Thymus (tissue), 11 donors: ENCODE measurements at regions not wholly inside any gene's neighbourhood (a gene's known extent, or its start where the extent isn't known, plus 50 kb on each side); places are given as distances from the start of the nearest gene placed in this dataset.

ENCODE experiments used
- DNase-seq, 9 donors: peaks; one replicate each; pipeline ENCODE4 v3.0.0-alpha.2; 2013; ENCODE audit warnings: low spot score in 9 of 9, low read depth in 6 of 9, missing footprints in 1 of 9
- H3K27ac ChIP-seq, 2 donors: one replicate each; pipeline ENCODE4 v1.5.1; 2013; ENCODE audit warnings: control low read depth in 1 of 2, low read depth in 1 of 2, low read length in 1 of 2, mild to moderate bottlenecking in 1 of 2, moderate library complexity in 1 of 2
- H3K27me3 ChIP-seq, 2 donors: one replicate each; pipeline ENCODE4 v1.5.1; 2013; ENCODE audit warnings: low read length in 1 of 2; ENCODE audit not compliant: control insufficient read depth in 2 of 2, insufficient read depth in 1 of 2
- H3K36me3 ChIP-seq, 2 donors: one replicate each; pipeline ENCODE4 v1.5.1; 2013; ENCODE audit warnings: low read length in 1 of 2, mild to moderate bottlenecking in 1 of 2, moderate library complexity in 1 of 2; ENCODE audit not compliant: control insufficient read depth in 2 of 2, insufficient read depth in 2 of 2
- H3K4me1 ChIP-seq, 2 donors: one replicate each; pipeline ENCODE4 v1.5.1; 2013; ENCODE audit warnings: low read length in 2 of 2; ENCODE audit not compliant: control insufficient read depth in 2 of 2, insufficient read depth in 2 of 2
- H3K4me3 ChIP-seq, 2 donors: one replicate each; pipeline ENCODE4 v1.5.1; 2013; ENCODE audit warnings: low read length in 2 of 2, control low read depth in 1 of 2, mild to moderate bottlenecking in 1 of 2
- H3K9me3 ChIP-seq, 2 donors: one replicate each; pipeline ENCODE4 v1.5.1; 2013; ENCODE audit warnings: low read length in 1 of 2, mild to moderate bottlenecking in 1 of 2; ENCODE audit not compliant: control insufficient read depth in 2 of 2, insufficient read depth in 1 of 2
- WGBS: extraction: QIAGEN DNeasy Blood & Tissue Kit; methylation state at CpG from one replicate; pipeline ENCODE4 v1.1.7; 2013; 5-methylcytosine and 5-hydroxymethylcytosine counted together
- donor health status: healthy.

DNA sequence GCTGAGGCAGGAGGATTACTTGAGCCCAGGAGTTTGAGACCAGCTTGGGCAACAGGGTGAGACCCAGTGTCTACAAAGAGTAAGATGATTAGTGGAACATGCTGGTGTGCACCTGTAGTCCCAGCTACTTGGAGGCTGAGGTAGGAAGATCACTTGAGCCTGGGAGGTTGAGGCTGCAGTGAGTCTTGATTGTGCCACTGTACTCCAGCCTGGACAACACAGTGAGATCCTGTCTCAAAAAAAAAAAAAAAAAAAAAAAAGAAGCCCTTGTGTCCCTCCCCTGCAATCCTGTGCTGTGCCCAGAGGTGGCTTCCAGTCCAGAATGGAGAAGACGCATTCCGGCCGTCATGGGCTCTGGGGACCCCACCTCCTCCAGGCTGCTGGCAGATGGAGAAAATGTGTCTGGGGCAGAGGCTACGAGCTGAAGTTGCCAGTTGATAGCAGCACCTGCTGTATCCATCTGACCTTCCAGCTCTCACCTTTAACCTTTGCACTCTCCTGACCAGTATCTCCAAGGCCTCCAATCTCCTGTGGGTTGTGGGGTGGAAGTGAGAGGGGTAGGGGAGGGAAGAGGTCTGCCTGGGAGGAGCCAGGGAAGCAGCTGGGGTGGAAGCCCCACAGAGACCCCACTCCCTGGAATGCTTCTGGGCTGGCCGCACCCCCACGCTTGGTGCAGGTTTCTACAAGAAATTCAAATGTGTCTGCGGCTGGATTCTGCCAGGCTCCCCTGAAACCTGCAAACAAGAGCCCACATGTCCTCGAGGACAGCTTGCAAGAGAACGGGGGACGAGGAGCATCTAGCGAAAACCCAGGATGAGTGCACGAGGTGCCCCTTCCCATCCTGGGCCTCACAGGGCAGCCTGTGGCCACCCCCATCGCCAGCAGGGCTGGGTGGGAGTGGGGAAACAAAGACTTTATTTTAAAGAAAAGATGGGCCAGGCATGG lies 148.3 kb upstream of the IER5L start:
- Histone ChIP-seq H3K27ac (peak overlapping the region in 1 of 2 donors; percentile 11), H3K9me3 (peaks cover 0 to 14% of the 10 kb centered on the region in 2 donors), H3K36me3 (no peaks in the 10 kb centered on the region), H3K27me3 (no peaks in the 10 kb centered on the region), H3K4me1 (peaks cover 21 to 51% of the 10 kb centered on the region in 2 donors), H3K4me3 (no peak overlapping the region)
- 96% methylated on average over 13 of the region's 13 CpGs for WGBS
- no peak for DNase-seq

DNA sequence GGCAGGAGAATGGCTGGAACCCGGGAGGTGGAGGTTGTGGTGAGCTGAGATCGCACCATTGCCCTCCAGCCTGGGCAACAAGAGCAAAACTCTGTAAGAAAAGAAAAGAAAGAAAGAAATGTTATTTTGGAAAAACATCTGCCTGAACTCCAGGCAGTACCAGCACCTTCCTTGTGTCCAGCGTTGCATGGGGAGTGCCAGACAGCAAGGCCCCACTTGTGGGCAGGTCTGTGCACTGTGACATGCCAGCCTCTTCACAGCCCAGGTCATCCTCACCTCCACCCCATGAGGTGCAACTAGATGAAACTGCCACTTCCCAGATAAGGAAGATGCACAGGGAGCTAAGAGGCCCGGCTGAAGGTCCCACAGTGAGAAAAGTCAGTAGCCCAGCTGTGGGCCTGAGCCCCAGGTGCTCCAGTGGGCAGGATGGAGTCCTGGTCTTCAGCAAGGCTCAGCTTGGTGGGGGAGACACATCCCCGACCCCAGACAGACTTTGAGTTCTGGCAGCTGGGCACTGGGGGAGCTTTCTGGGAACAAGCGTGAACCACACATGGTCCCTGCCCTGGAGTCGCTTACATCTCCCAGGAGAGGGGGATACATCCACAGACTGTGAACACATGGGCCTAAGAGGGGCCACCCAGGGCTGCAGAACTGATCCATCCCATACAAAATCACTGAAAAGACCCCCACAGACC lies 146.9 kb upstream of the IER5L start:
- Histone ChIP-seq H3K4me1 (peaks cover 33 to 64% of the 10 kb centered on the region in 2 donors), H3K27me3 (no peaks in the 10 kb centered on the region), H3K27ac (peak overlapping the region in 1 of 2 donors; percentile 36), H3K4me3 (no peak overlapping the region), H3K9me3 (peaks cover 0 to 3% of the 10 kb centered on the region in 2 donors), H3K36me3 (no peaks in the 10 kb centered on the region)
- WGBS, result 95% methylated on average over 7 of the region's 7 CpGs
- DNase-seq, result no peak

DNA sequence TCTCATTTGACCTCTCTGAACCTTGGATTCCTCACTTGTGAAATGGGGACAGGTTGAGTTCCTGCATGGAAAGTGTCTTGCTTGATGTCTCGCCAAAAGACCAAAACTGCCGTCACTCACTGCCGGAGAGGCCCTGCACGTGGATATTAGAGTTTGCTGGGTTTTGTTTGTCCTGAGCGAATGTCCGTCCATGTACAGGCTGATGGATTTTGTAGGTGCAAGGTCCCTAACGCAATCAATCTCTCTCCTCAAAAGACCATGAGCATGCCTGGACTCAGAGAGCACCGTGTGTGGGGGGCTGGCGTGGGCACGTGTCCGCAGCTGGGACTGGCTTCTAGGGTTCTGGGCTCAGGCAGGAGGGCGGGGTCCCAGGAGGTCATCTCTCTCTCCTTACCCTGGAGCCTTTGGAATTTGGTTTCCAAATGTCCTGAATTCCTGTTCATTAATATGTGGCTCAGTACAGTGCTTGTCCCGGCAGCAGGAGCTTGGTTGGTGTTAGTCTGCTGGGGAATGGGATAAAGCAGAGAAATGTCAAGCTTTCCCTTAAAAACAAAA lies 146.0 kb upstream of the IER5L start:
- H3K4me1 ChIP-seq, result peaks cover 35 to 71% of the 10 kb centered on the region in 2 donors
- H3K9me3 ChIP-seq, result peaks cover 0 to 2% of the 10 kb centered on the region in 2 donors
- peak overlapping the region in 1 of 2 donors; percentile 1 for H3K27ac ChIP-seq
- H3K4me3 ChIP-seq, result no peak overlapping the region
- no peaks in the 10 kb centered on the region for H3K36me3 ChIP-seq
- WGBS, result 92% methylated on average over 13 of the region's 13 CpGs
- DNase-seq, result no peak
- peaks cover 0 to 2% of the 10 kb centered on the region in 2 donors for H3K27me3 ChIP-seq

DNA sequence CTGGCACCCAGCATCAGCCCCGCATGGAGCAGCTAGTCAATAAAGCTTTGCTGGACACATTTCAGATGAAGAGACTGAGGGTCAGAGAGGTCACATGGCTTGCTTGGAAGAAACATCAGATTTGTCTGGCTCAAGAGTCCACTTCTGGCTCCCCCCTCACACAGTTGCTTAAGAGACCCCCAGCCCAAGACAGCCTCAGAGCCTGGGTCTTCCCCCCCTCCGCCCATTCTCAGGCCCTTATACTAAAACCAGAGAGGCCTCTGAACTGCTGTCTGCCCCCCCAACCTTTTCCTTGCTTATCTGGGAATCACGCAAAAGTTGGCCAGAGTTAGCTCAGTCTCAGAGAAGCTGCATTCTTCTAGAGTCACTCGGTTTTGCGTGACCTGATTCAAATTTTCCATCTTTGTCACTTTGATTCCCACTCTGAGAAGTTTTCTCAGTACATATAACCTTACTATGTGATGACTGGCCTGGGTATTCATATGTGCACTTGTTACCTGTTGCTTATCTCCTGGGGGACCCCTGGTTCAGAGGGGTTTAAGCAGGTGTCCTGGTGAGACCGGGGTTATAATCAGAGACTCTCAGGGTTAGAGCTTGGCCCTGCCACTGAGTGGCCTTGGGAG lies 145.4 kb upstream of the IER5L start:
- Histone ChIP-seq H3K27ac (no peak overlapping the region), H3K4me1 (peaks cover 30 to 71% of the 10 kb centered on the region in 2 donors)
- no peak for DNase-seq

DNA sequence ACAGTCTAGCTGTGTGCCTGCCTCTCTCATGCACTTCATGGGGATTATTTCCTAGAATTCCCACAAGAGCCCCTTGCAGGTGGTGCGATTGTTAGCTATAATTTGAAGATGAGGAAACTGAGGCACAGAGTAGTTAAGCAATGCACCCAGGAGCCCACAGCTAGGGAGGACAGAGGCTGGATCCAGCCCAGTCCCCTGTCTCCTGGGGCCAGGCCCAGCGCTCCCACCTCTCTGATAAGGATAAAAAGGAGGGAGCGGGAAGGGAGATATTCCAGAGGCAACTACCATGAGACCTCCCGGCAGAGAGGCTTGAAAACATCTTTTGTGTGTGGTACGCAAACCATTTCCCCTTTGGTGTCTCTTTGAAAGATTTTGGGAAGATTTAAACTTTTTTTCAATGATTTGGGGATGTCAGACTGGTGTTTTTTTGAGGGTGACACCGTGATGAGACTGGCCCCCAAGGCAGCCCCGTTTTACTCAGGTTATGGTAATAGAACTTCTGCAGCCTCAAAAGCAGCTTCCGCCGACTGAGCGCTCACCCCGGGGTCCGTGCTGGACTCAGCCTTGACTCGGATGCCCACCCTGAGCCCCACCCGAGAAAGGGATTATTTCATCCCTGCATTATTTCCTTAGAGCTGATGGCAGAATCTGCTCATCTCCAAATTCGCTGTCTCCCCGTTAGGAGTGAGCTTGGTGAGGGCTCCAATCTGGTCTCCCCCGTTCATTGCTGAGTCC lies 144.7 kb upstream of the IER5L start:
- H3K4me3 ChIP-seq, result no peak overlapping the region
- no peaks in the 10 kb centered on the region for H3K9me3 ChIP-seq
- no peaks in the 10 kb centered on the region for H3K36me3 ChIP-seq
- H3K4me1 ChIP-seq, result peaks cover 25 to 71% of the 10 kb centered on the region in 2 donors
- WGBS, result 97% methylated on average over 17 of the region's 17 CpGs
- H3K27me3 ChIP-seq, result peaks cover 0 to 2% of the 10 kb centered on the region in 2 donors
- DNase-seq, result no peak
- H3K27ac ChIP-seq, result no peak overlapping the region

More for the DNA sequence above, 145.4 kb upstream of the IER5L start:
- no peaks in the 10 kb centered on the region for H3K36me3 ChIP-seq
- peaks cover 0 to 2% of the 10 kb centered on the region in 2 donors for H3K27me3 ChIP-seq
- H3K9me3 ChIP-seq, result no peaks in the 10 kb centered on the region
- H3K4me3 ChIP-seq, result no peak overlapping the region
- 88% methylated on average over 6 of the region's 6 CpGs for WGBS

DNA sequence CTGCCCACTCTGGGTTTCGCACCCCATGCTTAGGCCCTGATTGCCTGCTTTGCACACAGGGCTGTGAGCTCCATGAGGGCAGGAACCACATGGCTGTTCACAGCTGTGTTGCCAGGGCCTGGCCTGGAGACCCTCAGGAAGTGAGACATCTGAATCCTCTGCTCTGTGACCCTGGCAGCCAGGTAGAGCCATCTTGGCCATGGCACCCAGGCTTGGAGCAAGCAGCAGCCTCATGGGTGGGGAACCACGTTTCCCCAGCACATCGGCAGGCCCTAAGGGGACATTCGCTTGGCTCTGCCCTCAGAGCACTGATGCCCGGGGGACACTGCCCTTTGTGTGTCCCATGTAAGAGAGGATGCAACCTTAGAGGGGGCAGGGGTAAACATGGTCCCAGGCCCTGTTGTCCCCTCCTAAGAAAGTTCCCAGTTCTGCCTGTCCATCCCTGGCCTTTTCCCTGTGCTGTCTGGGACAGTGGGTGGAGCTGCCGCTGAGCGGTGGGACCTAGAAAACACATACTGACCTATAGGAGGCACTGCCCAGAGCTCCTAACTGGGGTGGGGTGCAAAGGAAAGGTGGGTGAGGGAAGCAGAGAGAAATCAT lies 144.1 kb upstream of the IER5L start:
- no peaks in the 10 kb centered on the region for H3K36me3 ChIP-seq
- no peak overlapping the region for H3K27ac ChIP-seq
- no peak overlapping the region for H3K4me3 ChIP-seq
- WGBS, result 98% methylated on average over 7 of the region's 7 CpGs
- H3K4me1 ChIP-seq, result peaks cover 24 to 66% of the 10 kb centered on the region in 2 donors
- peaks cover 0 to 3% of the 10 kb centered on the region in 2 donors for H3K9me3 ChIP-seq
- no peak for DNase-seq
- H3K27me3 ChIP-seq, result peaks cover 0 to 2% of the 10 kb centered on the region in 2 donors

DNA sequence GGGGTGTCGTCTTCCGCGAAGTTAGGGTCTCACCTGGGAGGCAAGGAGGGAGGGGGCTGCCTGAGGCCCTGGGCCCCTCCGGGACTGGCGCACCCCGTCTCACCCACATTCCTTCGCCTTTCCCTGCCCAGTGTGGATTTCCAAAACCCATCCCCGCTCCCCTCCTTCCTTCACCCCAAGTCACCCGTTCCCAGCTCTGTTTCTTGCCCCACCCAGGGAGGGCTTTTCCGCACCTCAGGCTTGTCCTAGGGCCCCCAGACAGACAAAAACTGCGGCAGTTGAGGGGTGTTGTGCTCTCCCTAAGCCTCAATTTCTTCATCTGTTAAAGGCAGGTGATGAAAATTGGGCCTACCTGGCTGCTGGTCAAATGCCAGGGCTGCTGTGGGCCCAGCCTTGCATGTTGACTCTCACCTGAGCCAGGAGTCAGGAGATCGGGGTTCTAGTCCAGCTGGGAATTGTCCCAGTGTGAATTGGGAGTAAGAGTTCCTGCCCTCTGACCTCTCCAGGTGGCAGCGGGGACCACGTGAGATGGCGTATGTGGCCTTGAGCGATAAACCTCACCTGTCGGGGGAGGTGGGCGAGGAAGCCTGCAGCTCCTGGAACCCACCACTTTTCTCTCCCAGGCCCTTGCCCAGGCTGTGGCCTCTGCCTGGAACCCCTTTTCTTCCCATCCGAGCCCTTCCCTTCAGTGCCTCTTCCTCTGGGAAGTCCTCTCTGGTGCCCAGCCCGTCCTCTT lies 143.4 kb upstream of the IER5L start:
- WGBS, result 87% methylated on average over 20 of the region's 20 CpGs
- H3K9me3 ChIP-seq, result peaks cover 0 to 3% of the 10 kb centered on the region in 2 donors
- peak overlapping the region; percentile 40 to 47 for H3K4me3 ChIP-seq
- H3K4me1 ChIP-seq, result peaks cover 24 to 61% of the 10 kb centered on the region in 2 donors
- peaks cover 0 to 2% of the 10 kb centered on the region in 2 donors for H3K27me3 ChIP-seq
- H3K36me3 ChIP-seq, result no peaks in the 10 kb centered on the region
- no peak for DNase-seq
- peak overlapping the region; percentile 79 to 81 for H3K27ac ChIP-seq
